ENCODE measurements at regions not wholly inside any gene's neighbourhood (a gene's known extent, or its start where the extent isn't known, plus 50 kb on each side); places are given as distances from the start of the nearest gene placed in this dataset.

DNA sequence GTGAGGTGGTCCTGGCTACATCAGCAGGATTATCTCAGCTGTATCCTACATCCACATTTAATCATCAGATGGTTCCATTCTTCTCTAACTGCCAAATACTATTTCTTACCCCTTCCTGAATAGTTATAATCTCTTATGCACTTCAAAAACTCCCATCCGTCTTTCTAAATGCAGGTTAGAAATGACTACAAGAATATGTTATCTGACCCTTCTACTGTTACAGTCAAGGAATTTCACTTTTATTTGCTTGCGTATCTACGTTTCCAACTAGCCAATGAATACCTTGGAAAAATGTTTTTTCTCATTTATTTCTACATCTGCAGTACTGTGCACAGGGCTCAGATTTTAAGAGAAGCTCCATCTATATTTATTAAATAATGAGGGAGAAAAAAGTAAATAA, 709.9 kb downstream of the KCNT2 start:
- Mint-ChIP-seq H3K4me3 (no peak overlapping the region), H3K36me3 (ENCODE audit: low read depth) (no peaks in the 10 kb centered on the region), H3K27ac (no peak overlapping the region), H3K4me1 (ENCODE audit: low read depth) (no peaks in the 10 kb centered on the region), H3K27me3 (no peaks in the 10 kb centered on the region), H3K9me3 (no peaks in the 10 kb centered on the region)
- intact Hi-C loops (cut with micrococcal nuclease): no loop called here
- POLR2A ChIA-PET: no interaction called here
- CTCF ChIA-PET: no interaction called here
- no peak for DNase-seq
- TF ChIP-seq, protein P1, sequence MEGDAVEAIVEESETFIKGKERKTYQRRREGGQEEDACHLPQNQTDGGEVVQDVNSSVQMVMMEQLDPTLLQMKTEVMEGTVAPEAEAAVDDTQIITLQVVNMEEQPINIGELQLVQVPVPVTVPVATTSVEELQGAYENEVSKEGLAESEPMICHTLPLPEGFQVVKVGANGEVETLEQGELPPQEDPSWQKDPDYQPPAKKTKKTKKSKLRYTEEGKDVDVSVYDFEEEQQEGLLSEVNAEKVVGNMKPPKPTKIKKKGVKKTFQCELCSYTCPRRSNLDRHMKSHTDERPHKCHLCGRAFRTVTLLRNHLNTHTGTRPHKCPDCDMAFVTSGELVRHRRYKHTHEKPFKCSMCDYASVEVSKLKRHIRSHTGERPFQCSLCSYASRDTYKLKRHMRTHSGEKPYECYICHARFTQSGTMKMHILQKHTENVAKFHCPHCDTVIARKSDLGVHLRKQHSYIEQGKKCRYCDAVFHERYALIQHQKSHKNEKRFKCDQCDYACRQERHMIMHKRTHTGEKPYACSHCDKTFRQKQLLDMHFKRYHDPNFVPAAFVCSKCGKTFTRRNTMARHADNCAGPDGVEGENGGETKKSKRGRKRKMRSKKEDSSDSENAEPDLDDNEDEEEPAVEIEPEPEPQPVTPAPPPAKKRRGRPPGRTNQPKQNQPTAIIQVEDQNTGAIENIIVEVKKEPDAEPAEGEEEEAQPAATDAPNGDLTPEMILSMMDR (IDR thresholded peaks at IDR 0.05): no peak
- ATAC-seq: no peak

GRCh38 chr1:195897076-195897475, 711.2 kb downstream of the KCNT2 start:
- DNase-seq: no peak

DNA sequence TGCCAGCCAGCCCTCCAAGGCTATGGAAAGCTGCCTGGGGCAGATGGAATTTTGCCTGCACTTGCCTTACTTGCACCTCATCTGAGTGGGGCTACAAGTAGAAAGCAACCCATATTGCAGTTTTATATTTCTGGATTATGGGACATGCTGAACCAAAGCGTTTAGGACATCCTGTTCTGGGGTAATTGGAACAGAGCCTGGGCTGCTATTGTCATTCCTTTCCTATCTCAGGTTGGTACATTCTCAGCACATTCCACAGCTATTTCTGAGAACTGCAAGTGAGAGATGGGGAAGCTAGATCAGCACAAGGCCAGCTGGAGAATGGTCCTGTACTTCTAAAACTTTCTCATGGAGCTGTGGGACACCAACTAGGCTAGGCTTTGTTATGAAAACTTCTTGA, 713.8 kb downstream of the KCNT2 start:
- Mint-ChIP-seq H3K27me3 (no peaks in the 10 kb centered on the region), H3K27ac (no peak overlapping the region), H3K36me3 (ENCODE audit: low read depth) (no peaks in the 10 kb centered on the region), H3K4me3 (no peak overlapping the region), H3K4me1 (ENCODE audit: low read depth) (no peaks in the 10 kb centered on the region), H3K9me3 (peaks cover 4% of the 10 kb centered on the region)
- ATAC-seq (no peak), DNase-seq (no peak)
- ChIA-PET CTCF (no interaction called here), POLR2A (no interaction called here)
- TF ChIP-seq, protein P1 (IDR thresholded peaks at IDR 0.05): no peak
- intact Hi-C loops (cut with micrococcal nuclease): no loop called here

More at GRCh38 chr1:195897076-195897475, 711.2 kb downstream of the KCNT2 start:
- Mint-ChIP-seq H3K36me3 (ENCODE audit: low read depth) (no peaks in the 10 kb centered on the region), H3K4me3 (no peak overlapping the region), H3K4me1 (ENCODE audit: low read depth) (no peaks in the 10 kb centered on the region), H3K9me3 (no peaks in the 10 kb centered on the region), H3K27ac (no peak overlapping the region), H3K27me3 (no peaks in the 10 kb centered on the region)
- ChIA-PET POLR2A (no interaction called here), CTCF (no interaction called here)
- TF ChIP-seq, protein P1 (IDR thresholded peaks at IDR 0.05): no peak
- ATAC-seq: no peak
- intact Hi-C loops (cut with micrococcal nuclease): no loop called here

- H3K9me3 Mint-ChIP-seq: peaks cover under 1% of the 10 kb centered on the region
- ChIA-PET POLR2A (no interaction called here), CTCF (no interaction called here)
These were observed 722.2 kb downstream of the KCNT2 start for GRCh38 chr1:195886000-195886399.

GRCh38 chr1:195878478-195878877, 729.8 kb downstream of the KCNT2 start:
- H3K27ac Mint-ChIP-seq: no peak overlapping the region
- no peaks in the 10 kb centered on the region for H3K4me1 Mint-ChIP-seq (ENCODE audit: low read depth)
- ATAC-seq (no peak), DNase-seq (no peak)
- no peak overlapping the region for H3K4me3 Mint-ChIP-seq
- TF ChIP-seq, protein P1 (IDR thresholded peaks at IDR 0.05): no peak
- H3K9me3 Mint-ChIP-seq: no peaks in the 10 kb centered on the region
- CTCF ChIA-PET: no interaction called here
- H3K36me3 Mint-ChIP-seq (ENCODE audit: low read depth): no peaks in the 10 kb centered on the region
- intact Hi-C loops (cut with micrococcal nuclease): no loop called here
- POLR2A ChIA-PET: no interaction called here
- H3K27me3 Mint-ChIP-seq: no peaks in the 10 kb centered on the region

More at GRCh38 chr1:195886000-195886399, 722.2 kb downstream of the KCNT2 start:
- DNase-seq (no peak), ATAC-seq (no peak)
- no peaks in the 10 kb centered on the region for H3K4me1 Mint-ChIP-seq (ENCODE audit: low read depth)
- H3K4me3 Mint-ChIP-seq: no peak overlapping the region
- H3K27ac Mint-ChIP-seq: no peak overlapping the region
- no peaks in the 10 kb centered on the region for H3K27me3 Mint-ChIP-seq
- no peaks in the 10 kb centered on the region for H3K36me3 Mint-ChIP-seq (ENCODE audit: low read depth)
- TF ChIP-seq, protein P1 (IDR thresholded peaks at IDR 0.05): no peak
- intact Hi-C loops (cut with micrococcal nuclease): no loop called here
